ENCODE measurements at regions not wholly inside any gene's neighbourhood (a gene's known extent, or its start where the extent isn't known, plus 50 kb on each side); places are given as distances from the start of the nearest gene placed in this dataset.

DNA sequence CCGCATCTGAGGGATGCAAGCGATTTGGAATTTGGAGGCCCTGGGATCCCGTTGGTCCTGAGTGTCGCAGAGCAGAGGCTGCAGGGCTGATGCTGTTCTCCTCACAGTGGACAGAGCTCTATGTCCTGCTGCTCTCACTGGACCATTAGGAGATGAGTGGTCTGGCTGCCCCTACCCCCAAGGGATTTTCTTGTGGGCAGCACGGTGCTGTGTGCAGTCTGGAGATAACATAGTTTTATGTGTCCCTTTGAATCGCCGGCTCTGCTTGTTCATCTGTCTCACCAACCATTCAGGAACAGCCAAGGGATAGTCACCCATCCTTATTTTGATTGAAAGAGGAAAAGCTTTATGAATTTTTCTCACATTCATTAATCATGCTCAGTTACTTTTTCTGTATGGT is 49.9 kb downstream of the CHRM3 start:
- DNase-seq, result no peak

DNA sequence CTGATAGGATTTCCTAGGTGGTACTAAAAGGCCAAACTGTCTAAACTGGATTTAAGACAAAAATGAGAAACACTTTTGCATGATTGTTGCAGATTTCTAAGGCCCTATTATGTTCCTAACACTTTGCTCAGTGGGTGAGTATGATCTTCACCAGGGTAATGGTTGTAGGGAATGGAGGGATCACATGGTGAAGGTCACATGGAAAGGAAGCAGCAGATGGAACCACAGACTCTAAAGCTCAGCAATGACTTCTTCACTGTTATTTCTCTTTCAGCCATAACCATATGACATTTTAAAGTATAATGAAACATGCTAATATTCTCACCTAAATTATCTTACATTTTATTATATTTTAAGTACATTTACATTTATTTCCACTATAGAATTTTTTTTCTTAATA is 51.5 kb downstream of the CHRM3 start:
- DNase-seq, result no peak

DNA sequence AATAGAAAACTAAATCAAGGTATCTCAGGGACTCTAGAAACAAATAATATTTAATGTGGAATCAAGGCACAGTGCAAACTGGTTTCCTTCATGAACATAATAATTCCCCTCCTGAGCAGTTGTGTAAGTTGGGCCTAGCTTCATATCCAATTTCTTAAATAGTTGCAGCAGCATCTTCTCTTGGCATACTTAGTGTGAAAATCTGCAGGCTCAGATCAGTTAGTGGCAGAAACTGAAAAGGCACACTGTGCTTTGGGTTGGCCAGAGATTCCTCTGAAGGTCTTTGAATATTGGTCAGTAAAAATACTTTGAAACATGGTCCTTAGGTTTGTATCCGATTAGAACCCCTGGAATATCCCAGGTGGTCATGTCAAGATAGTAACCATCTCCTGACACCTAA is 52.5 kb downstream of the CHRM3 start:
- no peak for DNase-seq

DNA sequence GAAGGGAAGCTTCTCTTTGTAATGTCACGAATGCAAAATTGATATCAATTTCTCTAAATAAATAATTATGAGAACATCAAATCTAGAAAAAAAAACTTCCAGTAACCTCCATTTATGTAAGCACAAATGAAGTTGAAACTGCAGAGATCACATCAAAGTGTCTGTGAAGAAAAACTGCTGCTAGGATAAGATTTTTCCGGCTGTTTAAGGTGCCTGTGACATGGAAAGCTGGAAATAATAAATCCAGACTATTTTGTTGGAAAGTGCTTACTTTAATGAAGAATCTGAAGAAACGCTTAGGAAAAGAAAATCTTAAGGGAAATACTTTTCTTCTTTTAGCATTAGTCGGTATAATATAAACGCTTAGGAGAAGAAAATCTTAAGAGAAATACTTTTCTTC is 57.0 kb downstream of the CHRM3 start:
- DNase-seq, result no peak

DNA sequence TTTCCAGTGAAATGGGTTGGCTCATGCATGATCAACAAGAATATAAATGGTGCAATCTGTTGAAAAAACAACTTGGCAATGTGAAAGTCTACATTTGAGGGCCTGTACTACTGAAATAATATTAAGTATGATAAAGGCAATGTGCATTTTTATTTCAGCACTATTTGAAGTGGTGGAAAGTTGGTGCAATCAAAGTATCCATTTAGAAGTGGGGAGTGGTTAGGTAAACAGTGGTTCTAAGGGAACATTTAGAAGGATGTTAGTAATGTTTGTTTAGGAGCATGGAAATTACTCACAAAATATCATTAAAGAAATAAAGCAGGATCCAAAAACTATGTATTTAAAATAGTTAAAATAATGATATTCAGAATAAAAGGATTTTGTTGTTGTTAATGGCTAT is 60.2 kb downstream of the CHRM3 start:
- DNase-seq, result no peak

DNA sequence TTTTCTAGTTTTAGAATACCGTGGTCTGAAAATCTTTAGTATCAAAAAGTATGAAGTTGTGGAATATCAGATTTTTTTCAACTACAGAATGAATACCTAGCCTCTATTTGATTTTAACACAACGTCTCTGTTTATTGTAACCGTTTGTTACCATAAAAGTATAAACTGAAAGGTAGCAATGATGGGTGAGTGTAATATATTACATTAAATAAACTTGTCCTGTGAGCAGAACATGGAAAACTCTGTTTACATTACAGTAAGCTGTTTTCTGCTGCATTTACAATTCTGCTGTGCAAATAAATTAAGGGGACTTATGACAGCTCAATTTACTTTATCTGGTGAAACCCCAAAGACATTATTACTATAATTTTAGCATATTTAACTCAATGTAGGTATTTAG is 62.5 kb downstream of the CHRM3 start:
- DNase-seq, result no peak

DNA sequence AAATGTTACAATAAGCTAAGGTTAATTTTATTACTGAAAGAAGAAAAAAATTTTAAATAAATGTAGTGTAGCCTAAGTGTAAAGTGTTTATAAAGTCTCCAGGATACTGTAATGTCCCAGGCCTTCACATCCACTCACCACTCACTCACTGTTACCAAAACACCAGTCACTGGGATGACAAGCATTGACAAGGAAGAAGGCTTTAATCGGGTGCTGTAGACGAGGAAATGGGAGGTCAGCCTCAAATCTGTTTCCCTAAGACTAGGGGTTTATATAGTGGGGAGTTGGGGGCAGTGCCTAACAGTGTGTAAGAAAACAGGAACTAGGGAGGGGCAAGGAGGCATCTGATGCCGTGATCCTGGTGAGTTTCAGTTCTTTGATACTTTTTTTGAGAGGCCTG is 69.4 kb downstream of the CHRM3 start:
- no peak for DNase-seq

DNA sequence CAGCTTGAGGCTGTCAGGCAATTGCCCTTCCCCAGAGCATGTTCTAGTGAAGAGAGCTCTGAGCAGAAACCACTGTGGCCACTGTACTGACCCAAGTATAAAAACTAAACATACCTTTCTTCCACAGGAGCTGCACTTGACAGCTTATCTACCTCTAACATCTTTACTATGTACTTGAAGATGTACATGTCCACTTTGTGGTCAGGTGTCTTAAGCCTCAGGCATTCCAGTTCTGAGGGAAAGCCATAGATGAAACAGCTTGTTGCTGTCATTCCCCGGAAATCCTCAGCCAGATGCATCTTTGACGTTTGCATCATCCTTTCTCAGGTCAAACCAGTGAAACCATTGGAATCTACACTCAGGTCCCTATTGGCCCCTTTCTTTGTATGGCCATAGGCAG is 70.4 kb downstream of the CHRM3 start:
- no peak for DNase-seq

DNA sequence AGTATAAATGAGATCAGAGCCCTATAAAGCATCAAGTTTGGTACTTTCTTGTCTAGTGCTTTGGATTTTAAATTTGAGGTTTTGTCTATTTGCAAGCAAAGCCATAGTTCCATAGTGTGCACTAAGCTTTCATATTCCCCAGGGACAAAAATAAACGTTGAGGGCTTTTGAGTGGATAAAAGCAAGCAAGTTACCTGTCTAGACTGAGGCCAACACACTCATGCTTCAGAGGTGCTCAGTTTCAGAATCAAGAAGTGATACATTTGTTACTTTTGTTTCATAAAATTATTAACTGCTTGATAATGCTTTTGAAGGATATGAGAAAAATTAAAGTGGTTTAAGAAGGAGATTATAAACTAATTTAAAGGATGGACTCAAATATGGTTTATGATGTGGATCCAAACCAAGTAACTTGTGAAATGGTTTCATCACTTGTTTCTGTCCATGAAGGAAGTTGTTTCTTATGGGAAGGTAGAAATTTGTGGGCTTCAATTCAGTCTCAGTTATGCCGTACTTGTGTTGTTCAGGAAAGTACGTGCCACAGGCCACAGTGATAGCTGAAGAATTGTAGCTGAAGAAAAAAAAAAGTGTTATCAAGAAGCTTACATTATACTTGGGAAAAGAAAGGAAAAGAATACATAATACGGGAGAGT is 71.2 kb downstream of the CHRM3 start:
- no peak for DNase-seq

DNA sequence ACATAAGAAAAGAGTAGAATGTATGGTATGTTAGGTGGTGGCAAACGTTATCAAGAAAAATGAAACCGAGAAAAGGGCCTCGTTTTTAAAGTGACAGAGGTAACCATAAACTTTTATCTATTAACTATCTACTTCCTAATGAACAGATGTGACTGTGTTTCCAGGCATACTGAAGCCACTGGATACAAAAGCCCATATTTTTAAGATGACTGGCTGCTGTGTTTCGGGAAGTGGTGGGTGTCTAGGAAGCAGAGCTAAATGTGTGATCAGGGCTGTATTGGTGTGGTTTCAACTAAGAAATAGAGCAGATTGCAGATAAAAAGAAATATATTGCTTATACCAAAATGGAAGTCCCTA is 71.8 kb downstream of the CHRM3 start:
- no peak for DNase-seq

DNA sequence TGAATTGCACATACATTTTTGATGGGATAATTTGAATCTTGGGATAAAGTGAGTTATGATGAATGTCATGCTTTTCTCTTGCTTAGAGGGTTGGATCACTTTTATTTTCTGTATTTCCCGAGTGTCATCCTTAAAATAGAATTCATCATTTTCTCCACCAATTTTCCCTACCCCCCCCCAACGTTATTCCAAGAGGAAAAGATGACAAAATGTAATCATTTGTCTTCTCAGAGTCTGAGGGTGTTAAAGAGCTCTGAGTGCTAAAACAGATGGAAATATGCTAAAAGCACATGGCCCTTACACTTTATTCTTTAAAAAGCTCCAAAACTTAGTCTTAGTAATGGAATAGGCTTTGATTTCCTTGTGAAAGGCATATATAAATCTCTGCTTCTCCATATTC is 81.4 kb downstream of the CHRM3 start:
- no peak for DNase-seq

DNA sequence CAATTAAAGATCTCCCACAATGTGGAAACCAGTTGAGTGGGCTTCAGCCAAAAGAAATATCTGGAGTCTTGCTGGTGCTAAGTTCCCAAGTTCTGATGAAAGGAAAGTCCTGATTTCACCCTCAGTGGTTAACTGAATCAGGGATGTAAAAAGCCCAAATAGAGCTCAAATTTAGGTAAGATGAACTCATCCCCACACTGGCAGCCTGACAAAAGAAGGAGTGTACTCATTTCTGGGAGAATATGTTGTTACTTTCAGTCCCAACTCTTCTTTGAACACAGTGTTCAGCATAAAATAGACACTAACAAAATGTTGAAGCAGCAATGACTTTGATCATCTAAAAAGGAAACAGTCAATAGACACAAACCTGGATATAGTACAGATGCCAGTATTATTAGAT is 91.7 kb downstream of the CHRM3 start:
- no peak for DNase-seq

DNA sequence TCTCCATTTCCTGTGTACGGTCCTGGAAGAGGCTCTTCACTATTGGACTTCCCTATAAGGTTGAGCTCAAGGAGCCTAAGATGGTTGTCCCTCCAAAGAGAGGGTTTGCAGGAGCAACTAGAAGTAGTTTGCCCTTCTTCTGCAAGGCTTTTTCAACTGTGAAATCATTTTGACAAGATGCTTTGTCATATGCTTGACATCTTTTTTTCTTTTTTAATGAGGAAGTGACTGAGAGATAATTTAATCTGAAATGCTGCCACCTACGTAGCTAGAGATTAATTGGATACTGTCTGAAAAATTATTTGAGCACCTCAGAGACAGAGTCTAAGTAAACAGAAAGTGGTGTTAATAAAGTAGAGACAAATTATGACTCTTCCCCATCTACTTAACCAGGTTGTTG is 97.0 kb downstream of the CHRM3 start:
- DNase-seq, result no peak

DNA sequence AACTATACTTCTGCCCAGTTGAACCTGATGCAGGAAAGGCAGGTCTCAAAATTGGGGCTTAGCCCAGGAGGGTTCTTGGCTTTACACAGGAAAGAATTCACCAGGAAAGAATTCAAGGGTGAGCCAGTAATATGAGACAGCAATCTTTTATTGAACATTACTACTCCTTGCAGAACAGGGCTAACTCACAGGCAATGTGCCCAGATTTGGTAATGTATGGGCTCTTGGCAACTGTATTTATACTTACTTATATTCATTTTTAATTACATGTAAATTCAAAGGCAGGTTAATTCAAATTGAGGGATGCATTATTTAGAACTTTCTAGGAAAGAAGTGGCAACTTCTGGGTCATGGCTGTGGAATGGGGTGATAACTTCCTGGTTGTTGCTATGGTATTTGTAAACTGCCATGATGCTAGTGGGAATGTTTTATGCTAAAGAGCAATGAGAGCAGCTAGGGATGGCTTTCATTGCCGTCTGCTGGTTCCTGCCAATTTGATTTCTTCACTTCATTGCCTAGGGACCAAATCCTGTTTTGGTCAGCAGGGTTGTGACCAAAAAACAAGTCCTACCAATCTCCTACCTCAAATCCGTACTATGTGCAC is 107.5 kb downstream of the CHRM3 start:
- DNase-seq, result no peak

DNA sequence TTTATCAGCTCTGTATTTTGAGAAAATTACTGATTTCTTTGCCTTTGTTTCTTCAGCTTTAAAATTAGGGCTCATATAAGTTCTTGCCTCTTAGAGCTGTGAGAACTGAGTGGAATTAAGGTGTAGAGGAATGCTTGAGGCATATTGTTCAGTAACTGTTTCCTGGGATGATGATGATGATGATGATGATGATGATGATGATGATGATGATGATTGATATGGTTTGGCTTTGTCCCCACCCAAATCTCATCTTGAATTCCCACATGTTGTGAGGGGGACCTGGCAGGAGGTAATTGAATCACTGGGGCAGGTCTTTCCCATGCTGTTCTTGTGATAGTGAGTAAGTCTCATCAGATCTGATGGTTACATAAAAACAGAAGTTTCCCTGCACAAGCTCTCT is 118.7 kb downstream of the CHRM3 start:
- DNase-seq, result no peak

DNA sequence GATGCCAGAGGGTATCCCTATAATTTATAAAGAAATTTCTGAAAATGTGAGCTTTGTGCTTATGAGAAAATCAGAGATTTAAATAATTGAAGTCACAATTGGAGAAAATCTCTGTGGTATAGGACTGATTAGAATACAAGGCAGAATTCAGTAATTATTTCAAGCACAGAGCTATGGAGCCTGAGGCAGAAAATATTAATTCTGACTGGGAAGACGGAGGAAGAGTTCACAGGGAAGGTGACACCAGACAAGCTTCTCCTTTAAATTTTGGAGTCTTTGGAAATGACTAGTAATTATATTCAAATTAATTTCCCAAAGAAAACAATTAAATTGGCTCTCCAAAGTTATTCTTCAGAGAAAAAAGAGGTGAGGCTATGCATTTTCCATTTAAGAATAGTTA is 121.5 kb downstream of the CHRM3 start:
- no peak for DNase-seq

DNA sequence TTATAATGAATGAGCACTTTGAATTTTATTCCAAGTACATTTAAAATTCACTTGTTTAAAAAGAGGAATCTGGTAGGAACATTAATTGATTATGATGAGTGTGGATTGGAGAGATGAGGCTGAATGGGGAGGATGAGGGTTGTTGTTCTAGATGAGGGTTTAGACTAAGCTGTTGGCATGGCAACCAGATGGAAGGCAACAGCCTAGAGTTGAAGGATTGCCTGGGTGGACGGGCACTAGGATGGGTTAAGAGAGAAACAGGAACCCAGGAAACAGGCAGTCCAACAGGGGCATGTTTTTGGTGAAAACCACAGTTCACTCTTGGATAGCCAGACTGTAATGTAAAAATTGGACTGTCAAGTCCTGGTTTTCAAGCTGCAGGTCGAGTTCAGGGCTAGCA is 125.5 kb downstream of the CHRM3 start:
- DNase-seq, result no peak

DNA sequence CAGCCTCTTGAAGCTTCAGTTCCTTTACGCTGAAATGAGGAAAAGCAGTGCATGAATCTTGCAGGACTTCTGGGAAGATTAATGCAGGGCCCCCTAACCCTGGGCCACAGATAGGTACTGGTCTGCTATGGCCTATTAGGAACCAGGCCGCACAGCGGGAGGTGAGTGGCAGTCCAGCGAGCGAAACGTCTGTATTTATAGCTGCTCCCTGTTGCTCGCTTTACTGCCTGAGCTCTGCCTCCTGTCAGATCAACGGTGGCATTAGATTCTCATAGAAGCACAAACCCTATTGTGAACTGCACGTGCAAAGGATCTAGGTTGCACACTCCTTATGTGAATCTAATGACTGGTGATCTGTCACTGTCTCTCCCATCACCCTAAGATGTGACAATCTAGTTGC is 130.2 kb downstream of the CHRM3 start:
- DNase-seq, result no peak

DNA sequence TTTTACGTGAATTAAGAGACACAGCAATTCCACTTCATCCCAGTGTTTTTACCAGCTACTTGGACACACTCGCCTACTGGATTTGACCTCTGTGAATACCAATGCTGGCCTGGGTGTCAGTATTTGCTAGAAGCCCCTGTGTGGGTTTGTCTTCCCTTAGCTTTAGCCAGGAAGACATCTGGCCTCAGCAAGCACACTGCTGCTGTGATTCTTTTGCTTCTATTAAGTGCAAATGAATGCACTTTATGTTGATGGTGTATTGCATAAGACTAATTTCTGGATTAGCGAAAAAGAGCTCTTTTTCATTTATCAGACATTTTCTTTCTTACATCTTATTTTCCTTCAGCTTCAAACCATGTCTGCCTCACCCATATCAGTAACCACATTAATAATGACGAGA is 140.0 kb downstream of the CHRM3 start:
- DNase-seq, result no peak

DNA sequence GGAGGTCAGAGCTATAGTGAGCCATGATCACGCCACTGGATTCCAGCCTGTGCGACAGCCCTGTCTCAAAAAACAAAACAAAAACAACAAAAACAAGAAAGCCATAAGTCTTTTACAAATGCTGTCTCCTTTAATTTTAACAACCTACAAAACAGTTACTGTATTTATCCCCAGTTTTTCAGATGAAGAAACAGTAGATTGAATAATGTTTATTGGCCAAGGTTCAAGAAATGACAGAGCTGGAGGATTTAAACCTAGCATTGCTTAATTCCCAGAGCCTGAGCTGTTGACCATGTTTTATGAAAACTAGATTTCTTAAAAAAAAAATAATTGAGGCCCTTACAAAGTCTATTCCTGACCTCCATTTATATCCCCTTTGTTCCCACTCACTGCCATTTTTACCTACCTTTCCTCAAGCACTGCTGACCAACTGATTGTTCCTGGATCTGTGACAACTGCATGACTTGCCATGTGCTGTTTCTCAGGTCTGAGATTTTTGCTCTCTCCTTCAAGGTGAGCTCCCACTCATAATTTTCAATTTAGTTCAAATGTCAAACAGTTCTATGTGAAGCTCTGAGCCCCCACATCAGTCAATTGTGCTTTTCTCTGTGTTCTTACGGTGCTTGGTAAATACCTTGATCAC is 140.8 kb downstream of the CHRM3 start:
- no peak for DNase-seq

DNA sequence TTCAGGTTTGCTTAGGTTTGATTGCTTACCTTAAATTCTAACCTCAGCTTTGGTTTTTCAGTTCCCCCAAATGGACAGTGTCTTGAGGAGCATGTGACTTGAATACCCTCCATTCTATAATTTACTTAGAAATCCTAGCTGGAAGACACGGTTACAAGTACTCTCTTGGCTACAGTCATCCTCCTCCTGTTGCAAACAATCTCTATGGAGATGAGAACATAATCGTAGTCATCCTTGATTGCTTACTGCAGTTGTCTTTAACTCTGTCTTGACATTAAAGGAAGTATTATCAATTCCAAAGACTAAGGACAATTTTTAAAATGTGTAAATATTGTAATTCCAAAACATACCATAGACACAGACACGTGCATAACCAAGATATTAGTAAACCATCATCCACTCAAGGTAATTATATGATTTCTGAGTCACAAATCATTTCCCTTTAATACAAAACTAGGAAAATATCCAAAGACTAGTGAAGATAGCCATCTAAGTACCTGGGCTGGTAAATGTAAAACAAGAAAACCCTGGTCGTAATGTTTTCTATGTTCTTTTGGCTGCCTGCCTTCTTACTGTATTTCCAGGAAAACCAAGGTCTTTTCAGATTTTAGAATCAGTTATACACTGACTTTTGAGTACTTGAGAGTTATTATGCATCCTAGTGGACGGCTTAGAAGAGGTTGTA is 149.9 kb downstream of the CHRM3 start:
- DNase-seq, result no peak

DNA sequence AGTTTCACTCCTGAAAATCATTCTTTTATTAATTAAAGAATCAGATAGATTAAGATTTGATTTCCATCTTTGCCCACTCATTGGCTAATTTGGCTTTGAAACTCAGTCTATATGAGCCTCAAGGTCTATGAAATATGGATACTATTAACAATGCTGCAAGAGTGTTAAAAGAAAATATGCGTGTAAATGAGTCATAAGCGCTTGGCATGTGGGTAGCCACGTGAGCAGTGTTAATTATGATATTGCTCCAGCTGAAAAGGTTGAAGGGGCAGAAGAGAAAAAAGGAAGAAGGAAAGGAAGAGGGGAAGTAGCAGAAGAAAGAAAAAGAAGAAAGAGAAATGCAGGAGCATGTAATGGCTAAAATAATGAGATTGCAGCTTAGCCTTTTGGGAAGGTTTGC is 151.4 kb downstream of the CHRM3 start:
- DNase-seq, result no peak

DNA sequence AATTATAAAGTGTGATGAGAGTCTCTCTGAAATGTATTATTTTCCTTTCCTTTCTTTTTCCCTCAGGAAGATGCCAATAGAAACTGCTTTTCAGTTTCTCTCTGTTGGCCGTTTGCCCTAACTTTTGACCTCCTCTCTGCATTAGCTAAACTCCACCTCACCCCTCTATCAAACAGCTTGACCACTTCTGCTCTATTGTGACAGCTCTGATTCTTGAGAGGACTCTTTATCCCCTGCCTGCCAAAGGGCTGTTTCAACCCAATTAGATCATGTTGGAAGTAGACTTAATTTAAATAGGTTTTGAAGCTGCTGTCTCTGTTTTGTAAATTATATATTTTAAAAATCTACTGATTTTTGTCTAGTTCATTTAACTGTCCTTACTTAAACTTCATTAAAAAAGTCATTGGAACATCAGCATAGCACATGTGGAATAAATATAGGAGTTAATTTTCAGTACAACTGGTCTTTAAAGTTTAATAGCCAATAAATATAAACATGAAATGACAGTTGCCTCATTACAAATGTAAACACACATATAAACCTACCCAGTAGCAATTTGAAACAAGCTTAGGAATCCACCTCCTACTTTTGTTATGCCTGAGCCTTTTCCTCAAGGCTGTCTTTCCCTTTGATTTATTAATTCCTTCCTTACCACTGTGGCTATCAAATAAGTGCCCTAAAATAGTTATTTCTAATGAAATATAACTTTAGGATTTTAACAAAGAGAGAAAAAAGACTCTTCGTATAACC is 152.0 kb downstream of the CHRM3 start:
- no peak for DNase-seq

DNA sequence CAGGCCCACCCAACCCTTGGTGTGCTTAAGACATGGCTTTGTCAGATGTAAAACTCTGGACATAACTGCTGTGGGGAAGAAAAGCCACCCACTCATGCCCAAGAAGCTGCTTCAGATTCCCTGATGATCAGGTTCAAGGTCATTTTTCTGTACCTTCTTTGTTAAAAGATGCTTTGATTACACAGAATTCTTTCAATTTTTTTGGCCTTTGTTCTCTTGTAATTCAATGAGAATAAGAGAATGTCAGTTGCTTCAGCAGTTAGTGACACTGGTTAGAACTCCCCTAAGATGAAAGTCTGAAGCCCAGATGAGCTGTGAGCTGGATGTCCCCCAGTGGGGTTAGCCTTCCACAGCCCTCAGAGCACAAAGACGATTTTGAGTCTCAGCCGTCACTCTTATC is 152.7 kb downstream of the CHRM3 start:
- no peak for DNase-seq
